ENCODE measurements at regions not wholly inside any gene's neighbourhood (a gene's known extent, or its start where the extent isn't known, plus 50 kb on each side); places are given as distances from the start of the nearest gene placed in this dataset.
A peak's percentile ranks its signal among the peaks of the same experiment; 100 is the strongest.

- H3K79me2 ChIP-seq (ENCODE audit: control insufficient read depth, insufficient read depth, low read length): no peaks in the 10 kb centered on the region
- no peak overlapping the region for H3K27ac ChIP-seq (ENCODE audit: insufficient read depth, low read length)
- H3K36me3 ChIP-seq (ENCODE audit: control insufficient read depth, insufficient read depth, low read length): no peaks in the 10 kb centered on the region
- TF ChIP-seq, protein P1, sequence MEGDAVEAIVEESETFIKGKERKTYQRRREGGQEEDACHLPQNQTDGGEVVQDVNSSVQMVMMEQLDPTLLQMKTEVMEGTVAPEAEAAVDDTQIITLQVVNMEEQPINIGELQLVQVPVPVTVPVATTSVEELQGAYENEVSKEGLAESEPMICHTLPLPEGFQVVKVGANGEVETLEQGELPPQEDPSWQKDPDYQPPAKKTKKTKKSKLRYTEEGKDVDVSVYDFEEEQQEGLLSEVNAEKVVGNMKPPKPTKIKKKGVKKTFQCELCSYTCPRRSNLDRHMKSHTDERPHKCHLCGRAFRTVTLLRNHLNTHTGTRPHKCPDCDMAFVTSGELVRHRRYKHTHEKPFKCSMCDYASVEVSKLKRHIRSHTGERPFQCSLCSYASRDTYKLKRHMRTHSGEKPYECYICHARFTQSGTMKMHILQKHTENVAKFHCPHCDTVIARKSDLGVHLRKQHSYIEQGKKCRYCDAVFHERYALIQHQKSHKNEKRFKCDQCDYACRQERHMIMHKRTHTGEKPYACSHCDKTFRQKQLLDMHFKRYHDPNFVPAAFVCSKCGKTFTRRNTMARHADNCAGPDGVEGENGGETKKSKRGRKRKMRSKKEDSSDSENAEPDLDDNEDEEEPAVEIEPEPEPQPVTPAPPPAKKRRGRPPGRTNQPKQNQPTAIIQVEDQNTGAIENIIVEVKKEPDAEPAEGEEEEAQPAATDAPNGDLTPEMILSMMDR (conservative IDR thresholded peaks at IDR 0.05 in 1 of 2, IDR thresholded peaks at IDR 0.05 in 1 of 2; ENCODE audit: low read depth in 1 of 2, low read length in 2 of 2): no peak
- TF ChIP-seq EZH2 (IDR thresholded peaks at IDR 0.05; ENCODE audit: low read length, missing control alignments): no peak
- no peak overlapping the region for H3K4me3 ChIP-seq (replicated peaks in 1 of 4; ENCODE audit: control extremely low read depth in 1 of 4, insufficient read depth in 1 of 4, low read depth in 3 of 4, low read length in 4 of 4)
- no peak overlapping the region for H3K9ac ChIP-seq (ENCODE audit: insufficient read depth, low read length)
- no peaks in the 10 kb centered on the region for H3K9me3 ChIP-seq (ENCODE audit: control insufficient read depth, insufficient read depth, low read depth, low read length)
- no peaks in the 10 kb centered on the region for H3K27me3 ChIP-seq (ENCODE audit: control insufficient read depth, insufficient read depth, low read length)
- H2AFZ ChIP-seq (ENCODE audit: low read length): no peak overlapping the region
- H4K20me1 ChIP-seq (ENCODE audit: control insufficient read depth, extremely low read depth, insufficient read depth, low read length): no peaks in the 10 kb centered on the region
- peaks cover 3% of the 10 kb centered on the region for H3K4me1 ChIP-seq (ENCODE audit: control insufficient read depth, extremely low read depth, insufficient read depth, low read length)
- no peak for DNase-seq (ENCODE audit: low read depth in 2 of 2)
- H3K4me2 ChIP-seq (ENCODE audit: extremely low read depth, insufficient read depth, low read length): no peak overlapping the region
Observed at GRCh38 chr13:40390401-40390916, 276.0 kb downstream of the FOXO1 start.

DNA sequence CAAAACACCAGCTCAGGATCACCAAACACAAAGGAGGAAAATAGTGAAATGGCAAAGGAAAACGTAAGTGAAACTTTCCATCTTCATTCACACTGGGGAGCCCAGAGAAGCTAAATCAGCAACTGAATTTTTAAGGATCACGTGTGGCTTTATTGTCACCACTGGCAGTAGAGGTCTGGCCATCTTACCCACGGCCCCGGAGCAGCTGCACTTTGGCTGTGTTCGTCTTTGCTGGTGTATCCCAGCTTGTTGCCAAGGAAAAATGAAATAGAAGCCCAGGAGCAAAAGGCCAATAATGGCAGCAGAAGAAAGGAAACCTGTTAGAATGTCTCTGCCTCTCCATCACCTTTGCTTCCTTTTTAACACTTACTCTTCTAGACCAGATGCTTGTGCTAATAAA lies 274.7 kb downstream of the FOXO1 start:
- Histone ChIP-seq H3K79me2 (ENCODE audit: control insufficient read depth, insufficient read depth, low read length) (no peaks in the 10 kb centered on the region), H3K4me1 (ENCODE audit: control insufficient read depth, extremely low read depth, insufficient read depth, low read length) (peaks cover 3% of the 10 kb centered on the region), H3K27ac (ENCODE audit: insufficient read depth, low read length) (no peak overlapping the region), H3K4me3 (replicated peaks in 1 of 4; ENCODE audit: control extremely low read depth in 1 of 4, insufficient read depth in 1 of 4, low read depth in 3 of 4, low read length in 4 of 4) (no peak overlapping the region), H3K27me3 (ENCODE audit: control insufficient read depth, insufficient read depth, low read length) (no peaks in the 10 kb centered on the region), H2AFZ (ENCODE audit: low read length) (no peak overlapping the region), H3K36me3 (ENCODE audit: control insufficient read depth, insufficient read depth, low read length) (no peaks in the 10 kb centered on the region), H3K9ac (ENCODE audit: insufficient read depth, low read length) (no peak overlapping the region), H3K4me2 (ENCODE audit: extremely low read depth, insufficient read depth, low read length) (no peak overlapping the region), H4K20me1 (ENCODE audit: control insufficient read depth, extremely low read depth, insufficient read depth, low read length) (no peaks in the 10 kb centered on the region), H3K9me3 (ENCODE audit: control insufficient read depth, insufficient read depth, low read depth, low read length) (no peaks in the 10 kb centered on the region)
- TF ChIP-seq EZH2 (IDR thresholded peaks at IDR 0.05; ENCODE audit: low read length, missing control alignments): no peak
- TF ChIP-seq, protein P1 (conservative IDR thresholded peaks at IDR 0.05 in 1 of 2, IDR thresholded peaks at IDR 0.05 in 1 of 2; ENCODE audit: low read depth in 1 of 2, low read length in 2 of 2): no peak
- no peak for DNase-seq (ENCODE audit: low read depth in 2 of 2)

GRCh38 chr13:40394304-40394985 lies 272.0 kb downstream of the FOXO1 start:
- no peak overlapping the region for H3K9ac ChIP-seq (ENCODE audit: insufficient read depth, low read length)

More at GRCh38 chr13:40394304-40394985, 272.0 kb downstream of the FOXO1 start:
- DNase-seq (ENCODE audit: low read depth in 2 of 2): peak in 1 of 2 donors; percentile 23
- Histone ChIP-seq H4K20me1 (ENCODE audit: control insufficient read depth, extremely low read depth, insufficient read depth, low read length) (no peaks in the 10 kb centered on the region), H3K36me3 (ENCODE audit: control insufficient read depth, insufficient read depth, low read length) (no peaks in the 10 kb centered on the region), H3K9me3 (ENCODE audit: control insufficient read depth, insufficient read depth, low read depth, low read length) (no peaks in the 10 kb centered on the region), H2AFZ (ENCODE audit: low read length) (no peak overlapping the region), H3K4me3 (replicated peaks in 1 of 4; ENCODE audit: control extremely low read depth in 1 of 4, insufficient read depth in 1 of 4, low read depth in 3 of 4, low read length in 4 of 4) (no peak overlapping the region), H3K27me3 (ENCODE audit: control insufficient read depth, insufficient read depth, low read length) (no peaks in the 10 kb centered on the region), H3K4me2 (ENCODE audit: extremely low read depth, insufficient read depth, low read length) (no peak overlapping the region), H3K79me2 (ENCODE audit: control insufficient read depth, insufficient read depth, low read length) (no peaks in the 10 kb centered on the region), H3K4me1 (ENCODE audit: control insufficient read depth, extremely low read depth, insufficient read depth, low read length) (no peaks in the 10 kb centered on the region), H3K27ac (ENCODE audit: insufficient read depth, low read length) (no peak overlapping the region)
- TF ChIP-seq EZH2 (IDR thresholded peaks at IDR 0.05; ENCODE audit: low read length, missing control alignments): no peak
- TF ChIP-seq, protein P1 (conservative IDR thresholded peaks at IDR 0.05 in 1 of 2, IDR thresholded peaks at IDR 0.05 in 1 of 2; ENCODE audit: low read depth in 1 of 2, low read length in 2 of 2): no peak

All from fibroblast of lung (primary cell).